ENCODE measurements at regions not wholly inside any gene's neighbourhood (a gene's known extent, or its start where the extent isn't known, plus 50 kb on each side); places are given as distances from the start of the nearest gene placed in this dataset.

GRCh38 chr10:105605918-105606317 lies 964.8 kb downstream of the SORCS3 start:
- Histone ChIP-seq H3K27me3 (no peaks in the 10 kb centered on the region), H3K4me3 (no peak overlapping the region), H3K4me2 (no peak overlapping the region), H4K20me1 (ENCODE audit: insufficient read depth, poor library complexity, severe bottlenecking) (no peaks in the 10 kb centered on the region), H3K9me3 (ENCODE audit: low read depth) (no peaks in the 10 kb centered on the region), H3K27ac (no peak overlapping the region), H3K36me3 (replicated peaks; ENCODE audit: insufficient read depth, low read depth) (no peaks in the 10 kb centered on the region), H3K4me1 (ENCODE audit: insufficient read depth) (no peaks in the 10 kb centered on the region), H3K79me2 (no peaks in the 10 kb centered on the region), H3K9me2 (replicated peaks; ENCODE audit: insufficient read depth) (no peaks in the 10 kb centered on the region), H2AFZ (no peak overlapping the region)
- DNase-seq (ENCODE audit: low spot score) = no peak
- TF ChIP-seq EZH2 (IDR thresholded peaks at IDR 0.05; ENCODE audit: borderline replicate concordance) (no peak), CTCF (IDR thresholded peaks at IDR 0.05; ENCODE audit: poor library complexity) (no peak), EZH2phosphoT487 (IDR thresholded peaks at IDR 0.05; ENCODE audit: low read depth, severe bottlenecking, unreplicated experiment) (no peak)

GRCh38 chr10:105605104-105605503 lies 964.0 kb downstream of the SORCS3 start:
- WGBS (ENCODE audit: low lambda C conversion rate, missing lambda C conversion rate) = 89% methylated on average over 3 of the region's 3 CpGs
- H2AFZ ChIP-seq = no peak overlapping the region
- H3K4me2 ChIP-seq = no peak overlapping the region
- TF ChIP-seq EZH2 (IDR thresholded peaks at IDR 0.05; ENCODE audit: borderline replicate concordance) (no peak), CTCF (IDR thresholded peaks at IDR 0.05; ENCODE audit: poor library complexity) (no peak), EZH2phosphoT487 (IDR thresholded peaks at IDR 0.05; ENCODE audit: low read depth, severe bottlenecking, unreplicated experiment) (no peak)
- no peaks in the 10 kb centered on the region for H3K9me2 ChIP-seq (replicated peaks; ENCODE audit: insufficient read depth)
- DNase-seq (ENCODE audit: low spot score) = no peak
- no peaks in the 10 kb centered on the region for H3K27me3 ChIP-seq
- no peak overlapping the region for H3K4me3 ChIP-seq
- no peaks in the 10 kb centered on the region for H3K36me3 ChIP-seq (replicated peaks; ENCODE audit: insufficient read depth, low read depth)
- H3K27ac ChIP-seq = no peak overlapping the region
- H3K79me2 ChIP-seq = no peaks in the 10 kb centered on the region
- H3K9me3 ChIP-seq (ENCODE audit: low read depth) = no peaks in the 10 kb centered on the region
- no peaks in the 10 kb centered on the region for H4K20me1 ChIP-seq (ENCODE audit: insufficient read depth, poor library complexity, severe bottlenecking)
- H3K4me1 ChIP-seq (ENCODE audit: insufficient read depth) = no peaks in the 10 kb centered on the region

GRCh38 chr10:105598207-105598606 lies 957.1 kb downstream of the SORCS3 start:
- DNase-seq (ENCODE audit: low spot score) = no peak

More at GRCh38 chr10:105598207-105598606, 957.1 kb downstream of the SORCS3 start:
- no peak overlapping the region for H3K27ac ChIP-seq
- no peaks in the 10 kb centered on the region for H3K36me3 ChIP-seq (replicated peaks; ENCODE audit: insufficient read depth, low read depth)
- no peaks in the 10 kb centered on the region for H4K20me1 ChIP-seq (ENCODE audit: insufficient read depth, poor library complexity, severe bottlenecking)
- H3K27me3 ChIP-seq = no peaks in the 10 kb centered on the region
- no peak for TF ChIP-seq EZH2phosphoT487 (IDR thresholded peaks at IDR 0.05; ENCODE audit: low read depth, severe bottlenecking, unreplicated experiment)
- TF ChIP-seq CTCF (IDR thresholded peaks at IDR 0.05; ENCODE audit: poor library complexity) = no peak
- TF ChIP-seq EZH2 (IDR thresholded peaks at IDR 0.05; ENCODE audit: borderline replicate concordance) = no peak
- no peak overlapping the region for H2AFZ ChIP-seq
- no peaks in the 10 kb centered on the region for H3K4me1 ChIP-seq (ENCODE audit: insufficient read depth)
- 47% methylated on average over 1 of the region's 1 CpG for WGBS (ENCODE audit: low lambda C conversion rate, missing lambda C conversion rate)
- no peaks in the 10 kb centered on the region for H3K79me2 ChIP-seq
- H3K4me2 ChIP-seq = no peak overlapping the region
- H3K4me3 ChIP-seq = no peak overlapping the region
- H3K9me2 ChIP-seq (replicated peaks; ENCODE audit: insufficient read depth) = no peaks in the 10 kb centered on the region
- no peaks in the 10 kb centered on the region for H3K9me3 ChIP-seq (ENCODE audit: low read depth)
